Stimulated activated naive CD8-positive, alpha-beta T cell treated with anti-CD3 and anti-CD28 coated beads, Interleukin-15, amount 100 ng/mL, for 72 hours (primary cell): ENCODE measurements at regions not wholly inside any gene's neighbourhood (a gene's known extent, or its start where the extent isn't known, plus 50 kb on each side); places are given as distances from the start of the nearest gene placed in this dataset.
"Not testable (repeated sequence)": the region's sequence is repeated elsewhere in the genome, so short reads cannot be mapped to it uniquely, and the experiment has no call there.

Experiments
- ATAC-seq: fragments of 150-1000 bp; cut with Tn5 transposase; 2 replicates; pipeline ENCODE4 v1.10.0; 2021; ENCODE audit warnings: mild to moderate bottlenecking, moderate library complexity
- DNase-seq, 2 donors: peaks; one replicate each; pipeline ENCODE4 v3.0.0; 2021 to 2022
- H3K27ac Mint-ChIP-seq, 2 donors: one replicate each; pipeline ENCODE4 v1.8.0; 2022; ENCODE audit warnings: mild to moderate bottlenecking in 2 of 2, mixed read lengths in 2 of 2, moderate library complexity in 2 of 2
- H3K27me3 Mint-ChIP-seq: one replicate; pipeline ENCODE4 v1.8.0; 2022; ENCODE audit warnings: mixed read lengths
- H3K4me1 Mint-ChIP-seq: one replicate; pipeline ENCODE4 v1.8.0; 2022; ENCODE audit warnings: mild to moderate bottlenecking, mixed read lengths
- H3K4me3 Mint-ChIP-seq, 2 donors: one replicate each; pipeline ENCODE4 v1.8.0; 2022; ENCODE audit warnings: mild to moderate bottlenecking in 2 of 2, mixed read lengths in 2 of 2, moderate library complexity in 1 of 2
- H3K9me3 Mint-ChIP-seq, 2 donors: one replicate each; pipeline ENCODE4 v1.8.0; 2022; ENCODE audit warnings: mixed read lengths in 2 of 2

DNA sequence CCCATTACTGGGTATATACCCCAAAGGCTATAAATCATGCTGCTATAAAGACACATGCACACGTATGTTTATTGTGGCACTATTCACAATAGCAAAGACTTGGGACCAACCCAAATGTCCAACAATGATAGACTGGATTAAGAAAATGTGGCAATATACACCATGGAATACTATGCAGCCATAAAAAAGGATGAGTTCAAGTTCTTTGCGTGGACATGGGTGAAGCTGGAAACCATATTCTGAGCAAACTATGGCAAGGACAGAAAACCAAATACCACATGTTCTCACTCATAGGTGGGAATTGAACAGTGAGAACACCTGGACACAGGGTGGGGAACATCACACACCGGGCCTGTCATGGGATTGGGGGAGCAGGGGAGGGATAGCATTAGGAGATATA lies 54.4 kb upstream of the MUCL1 start:
- DNase-seq, H3K4me1 Mint-ChIP-seq, H3K4me3 Mint-ChIP-seq, ATAC-seq, H3K27ac Mint-ChIP-seq, H3K9me3 Mint-ChIP-seq, H3K27me3 Mint-ChIP-seq: not testable (repeated sequence)

- Mint-ChIP-seq H3K4me1 (no peaks in the 10 kb centered on the region), H3K27ac (no peak overlapping the region), H3K4me3 (no peak overlapping the region), H3K27me3 (no peaks in the 10 kb centered on the region), H3K9me3 (no peaks in the 10 kb centered on the region)
- ATAC-seq (no peak), DNase-seq (no peak)
These were observed 55.7 kb upstream of the MUCL1 start for GRCh38 chr12:54798651-54799050.

- ATAC-seq: no peak
- H3K27ac Mint-ChIP-seq: peak overlapping the region in 1 of 2 donors; percentile 90
- no peaks in the 10 kb centered on the region for H3K9me3 Mint-ChIP-seq
- DNase-seq: no peak
- H3K27me3 Mint-ChIP-seq: no peaks in the 10 kb centered on the region
- no peak overlapping the region for H3K4me3 Mint-ChIP-seq
- no peaks in the 10 kb centered on the region for H3K4me1 Mint-ChIP-seq
These were observed 57.3 kb upstream of the MUCL1 start for GRCh38 chr12:54796991-54797390.

- Mint-ChIP-seq H3K27ac (no peak overlapping the region), H3K4me1 (no peaks in the 10 kb centered on the region), H3K27me3 (no peaks in the 10 kb centered on the region), H3K9me3 (no peaks in the 10 kb centered on the region), H3K4me3 (no peak overlapping the region)
- ATAC-seq (no peak), DNase-seq (no peak)
These were observed 58.7 kb upstream of the MUCL1 start for GRCh38 chr12:54795644-54796043.

- no peak for DNase-seq
These were observed 68.2 kb upstream of the MUCL1 start for GRCh38 chr12:54786081-54786480.

DNA sequence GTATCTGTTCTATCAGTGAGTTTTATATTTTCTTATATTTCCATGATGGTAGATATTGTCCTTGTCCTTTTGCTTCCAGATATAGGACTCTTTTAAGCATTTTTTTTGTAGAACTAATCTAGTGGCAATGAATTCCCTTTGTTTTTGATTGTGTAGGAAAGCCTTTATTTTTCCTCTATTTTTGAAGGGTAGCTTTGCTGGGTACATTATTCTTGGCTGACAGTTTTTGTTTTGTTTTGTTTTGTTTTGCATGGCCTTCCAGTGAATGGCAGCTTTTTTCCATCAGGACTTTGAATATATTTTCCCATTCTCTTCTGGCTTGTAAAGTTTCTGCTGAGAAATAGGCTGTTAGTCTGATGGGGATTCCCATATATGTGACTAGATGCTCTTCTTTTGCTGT lies 70.2 kb upstream of the MUCL1 start:
- DNase-seq: no peak

More at GRCh38 chr12:54786081-54786480, 68.2 kb upstream of the MUCL1 start:
- peaks cover 23 to 32% of the 10 kb centered on the region in 2 donors for H3K9me3 Mint-ChIP-seq
- no peak overlapping the region for H3K27ac Mint-ChIP-seq
- no peaks in the 10 kb centered on the region for H3K27me3 Mint-ChIP-seq
- no peak for ATAC-seq
- no peak overlapping the region for H3K4me3 Mint-ChIP-seq
- H3K4me1 Mint-ChIP-seq: no peaks in the 10 kb centered on the region

GRCh38 chr12:54777031-54777430 lies 77.3 kb upstream of the MUCL1 start:
- Mint-ChIP-seq H3K9me3 (peaks cover 12 to 30% of the 10 kb centered on the region in 2 donors), H3K4me1 (peaks cover 41% of the 10 kb centered on the region), H3K4me3 (peak overlapping the region in 1 of 2 donors; percentile 9)
- H3K27me3 Mint-ChIP-seq, DNase-seq, H3K27ac Mint-ChIP-seq, ATAC-seq: not testable (repeated sequence)

More for the DNA sequence above, 70.2 kb upstream of the MUCL1 start:
- peaks cover 25 to 38% of the 10 kb centered on the region in 2 donors for H3K9me3 Mint-ChIP-seq
- no peaks in the 10 kb centered on the region for H3K27me3 Mint-ChIP-seq
- H3K27ac Mint-ChIP-seq: no peak overlapping the region
- H3K4me3 Mint-ChIP-seq: no peak overlapping the region
- no peaks in the 10 kb centered on the region for H3K4me1 Mint-ChIP-seq
- no peak for ATAC-seq

DNA sequence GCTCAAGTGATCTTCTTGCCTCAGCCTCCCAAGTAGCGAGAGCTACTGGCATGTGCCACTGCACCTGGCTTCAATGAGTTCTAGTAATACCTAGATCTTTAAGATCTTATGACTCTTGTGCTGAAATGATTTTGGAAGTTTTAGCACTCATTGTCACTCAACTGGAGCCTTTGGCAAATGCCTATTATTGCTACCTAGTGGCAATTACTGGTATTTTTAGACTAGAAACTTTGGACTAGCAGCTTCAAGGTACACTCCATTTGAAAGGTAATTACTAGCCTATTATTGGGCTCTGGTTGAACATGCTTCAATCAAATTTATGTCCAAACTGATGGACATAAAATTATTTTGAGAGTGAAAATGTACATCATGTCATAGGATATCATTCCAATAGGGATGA lies 80.7 kb upstream of the MUCL1 start:
- Mint-ChIP-seq H3K9me3 (peaks cover 7 to 20% of the 10 kb centered on the region in 2 donors), H3K4me3 (no peak overlapping the region), H3K27me3 (no peaks in the 10 kb centered on the region), H3K27ac (no peak overlapping the region), H3K4me1 (peaks cover 41% of the 10 kb centered on the region)
- ATAC-seq: no peak
- DNase-seq: no peak

- DNase-seq: no peak
- Mint-ChIP-seq H3K4me3 (no peak overlapping the region), H3K27ac (peak overlapping the region in 1 of 2 donors; percentile 8), H3K4me1 (peaks cover 15% of the 10 kb centered on the region), H3K9me3 (no peaks in the 10 kb centered on the region), H3K27me3 (no peaks in the 10 kb centered on the region)
- ATAC-seq: no peak
These were observed 88.7 kb upstream of the MUCL1 start for GRCh38 chr12:54765652-54766051.

DNA sequence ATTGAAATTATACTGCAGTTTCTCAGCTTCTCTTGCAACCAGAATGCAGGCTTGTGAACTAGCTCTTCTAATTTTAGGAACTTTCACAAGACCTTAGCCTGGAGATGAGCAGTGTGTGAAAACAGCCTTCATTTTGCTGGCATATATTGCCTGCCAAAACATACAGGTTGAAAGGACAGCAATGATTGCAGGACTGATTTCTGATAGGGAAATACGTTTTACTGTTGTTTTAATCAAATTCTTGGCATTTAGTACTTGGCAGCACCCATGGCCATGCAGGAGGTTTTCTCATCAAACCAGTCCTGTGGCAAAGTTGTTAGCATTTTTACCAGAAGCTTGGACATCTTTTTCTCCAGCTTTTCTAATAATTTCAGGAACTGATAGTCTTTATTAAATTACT lies 91.9 kb upstream of the MUCL1 start:
- Mint-ChIP-seq H3K4me1 (peaks cover 15% of the 10 kb centered on the region), H3K27ac (no peak overlapping the region), H3K4me3 (no peak overlapping the region), H3K9me3 (peaks cover 5 to 9% of the 10 kb centered on the region in 2 donors), H3K27me3 (no peaks in the 10 kb centered on the region)
- DNase-seq (no peak), ATAC-seq (no peak)

DNA sequence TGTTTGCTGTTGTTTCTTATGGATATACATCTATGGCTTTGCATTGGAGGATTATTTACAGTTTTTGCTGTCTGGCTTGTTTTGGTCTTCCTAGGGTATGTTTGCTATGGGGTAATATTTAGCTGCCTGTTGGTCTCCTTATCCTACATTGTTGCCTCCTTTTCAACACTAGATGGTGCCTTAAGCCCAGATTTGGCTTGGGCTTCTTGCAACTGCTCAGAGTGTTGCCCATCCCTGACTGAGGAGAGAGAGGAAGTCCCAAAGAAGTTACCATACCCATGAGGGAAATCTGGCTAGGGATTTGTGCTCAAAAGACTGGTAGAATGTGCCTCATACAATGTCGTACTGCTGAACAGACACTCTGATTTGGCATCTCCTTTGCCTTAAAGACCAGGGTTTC lies 94.6 kb upstream of the MUCL1 start:
- DNase-seq (peak in 1 of 2 donors; percentile 15), ATAC-seq (no peak)
- Mint-ChIP-seq H3K27ac (no peak overlapping the region), H3K27me3 (no peaks in the 10 kb centered on the region), H3K4me1 (peaks cover 6% of the 10 kb centered on the region), H3K9me3 (peaks cover 5 to 9% of the 10 kb centered on the region in 2 donors), H3K4me3 (no peak overlapping the region)

GRCh38 chr12:54751493-54751892 lies 102.8 kb upstream of the MUCL1 start:
- no peak overlapping the region for H3K4me3 Mint-ChIP-seq
- H3K27ac Mint-ChIP-seq: no peak overlapping the region
- no peak for ATAC-seq
- no peaks in the 10 kb centered on the region for H3K9me3 Mint-ChIP-seq
- peaks cover 15% of the 10 kb centered on the region for H3K4me1 Mint-ChIP-seq
- DNase-seq: no peak
- no peaks in the 10 kb centered on the region for H3K27me3 Mint-ChIP-seq

GRCh38 chr12:54749191-54749818 lies 101.1 kb upstream of the DCD start:
- DNase-seq (peak; percentile 23 to 30), ATAC-seq (peak; percentile 74)
- no peaks in the 10 kb centered on the region for H3K27me3 Mint-ChIP-seq
- H3K9me3 Mint-ChIP-seq: no peaks in the 10 kb centered on the region
- peak overlapping the region; percentile 36 to 64 for H3K4me3 Mint-ChIP-seq
- H3K4me1 Mint-ChIP-seq: peaks cover 15% of the 10 kb centered on the region
- H3K27ac Mint-ChIP-seq: no peak overlapping the region

DNA sequence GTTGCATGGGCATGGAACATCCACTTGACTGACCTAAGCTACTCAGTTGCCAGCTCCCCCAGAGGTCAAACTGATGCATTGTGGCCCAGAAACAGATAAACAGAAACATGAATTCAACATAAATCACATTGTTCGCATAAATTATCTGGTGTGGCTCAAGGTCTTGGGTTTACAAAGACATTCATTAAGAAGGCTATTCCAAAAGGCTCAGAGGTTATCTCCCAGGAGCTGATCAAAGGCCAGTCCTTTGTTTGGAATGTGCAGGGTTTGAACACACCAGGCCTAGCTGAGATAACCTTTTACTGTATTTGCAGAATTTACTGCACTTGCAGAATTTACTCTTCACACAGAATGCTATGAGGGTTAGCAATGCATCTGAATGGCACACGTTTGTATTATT lies 96.4 kb upstream of the DCD start:
- no peaks in the 10 kb centered on the region for H3K27me3 Mint-ChIP-seq
- ATAC-seq: no peak
- H3K27ac Mint-ChIP-seq: no peak overlapping the region

GRCh38 chr12:54740882-54741281 lies 92.7 kb upstream of the DCD start:
- no peak overlapping the region for H3K27ac Mint-ChIP-seq
- peaks cover 11 to 30% of the 10 kb centered on the region in 2 donors for H3K9me3 Mint-ChIP-seq
- peaks cover 71% of the 10 kb centered on the region for H3K4me1 Mint-ChIP-seq
- H3K27me3 Mint-ChIP-seq: no peaks in the 10 kb centered on the region
- ATAC-seq: peak; percentile 87
- no peak for DNase-seq
- H3K4me3 Mint-ChIP-seq: peak overlapping the region; percentile 1 to 4

More for the DNA sequence above, 96.4 kb upstream of the DCD start:
- Mint-ChIP-seq H3K4me3 (no peak overlapping the region), H3K9me3 (peaks cover 0 to 18% of the 10 kb centered on the region in 2 donors), H3K4me1 (peaks cover 48% of the 10 kb centered on the region)
- DNase-seq: no peak

- Mint-ChIP-seq H3K4me1 (peaks cover 45% of the 10 kb centered on the region), H3K27me3 (no peaks in the 10 kb centered on the region), H3K27ac (peak overlapping the region in 1 of 2 donors; percentile 14), H3K9me3 (peaks cover 17 to 22% of the 10 kb centered on the region in 2 donors), H3K4me3 (no peak overlapping the region)
- ATAC-seq (no peak), DNase-seq (no peak)
These were observed 88.4 kb upstream of the DCD start for GRCh38 chr12:54736549-54736948.
